ENCODE measurements at regions not wholly inside any gene's neighbourhood (a gene's known extent, or its start where the extent isn't known, plus 50 kb on each side); places are given as distances from the start of the nearest gene placed in this dataset.

DNA sequence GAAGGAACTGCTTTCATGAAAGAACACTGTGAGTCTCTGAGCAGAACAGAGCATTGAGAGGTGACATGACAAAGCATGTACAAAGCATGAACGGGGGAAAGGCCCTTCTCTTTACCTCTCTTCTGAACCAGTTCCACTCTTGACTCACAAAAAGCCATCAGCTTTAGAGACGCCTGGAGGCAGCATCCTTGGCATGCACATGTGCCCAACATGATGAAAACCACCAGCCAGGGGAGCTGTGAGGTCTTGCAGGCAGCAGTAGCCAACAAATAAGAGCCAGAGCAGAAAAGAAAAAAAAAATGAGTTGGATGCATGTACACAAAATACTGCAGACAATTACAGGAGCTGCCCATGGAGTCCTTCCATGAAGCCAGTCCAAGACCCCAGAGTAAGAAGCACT, 95.5 kb upstream of the AGAP1 start:
- H3K36me3 ChIP-seq, result no peaks in the 10 kb centered on the region
- TF ChIP-seq, protein P1, sequence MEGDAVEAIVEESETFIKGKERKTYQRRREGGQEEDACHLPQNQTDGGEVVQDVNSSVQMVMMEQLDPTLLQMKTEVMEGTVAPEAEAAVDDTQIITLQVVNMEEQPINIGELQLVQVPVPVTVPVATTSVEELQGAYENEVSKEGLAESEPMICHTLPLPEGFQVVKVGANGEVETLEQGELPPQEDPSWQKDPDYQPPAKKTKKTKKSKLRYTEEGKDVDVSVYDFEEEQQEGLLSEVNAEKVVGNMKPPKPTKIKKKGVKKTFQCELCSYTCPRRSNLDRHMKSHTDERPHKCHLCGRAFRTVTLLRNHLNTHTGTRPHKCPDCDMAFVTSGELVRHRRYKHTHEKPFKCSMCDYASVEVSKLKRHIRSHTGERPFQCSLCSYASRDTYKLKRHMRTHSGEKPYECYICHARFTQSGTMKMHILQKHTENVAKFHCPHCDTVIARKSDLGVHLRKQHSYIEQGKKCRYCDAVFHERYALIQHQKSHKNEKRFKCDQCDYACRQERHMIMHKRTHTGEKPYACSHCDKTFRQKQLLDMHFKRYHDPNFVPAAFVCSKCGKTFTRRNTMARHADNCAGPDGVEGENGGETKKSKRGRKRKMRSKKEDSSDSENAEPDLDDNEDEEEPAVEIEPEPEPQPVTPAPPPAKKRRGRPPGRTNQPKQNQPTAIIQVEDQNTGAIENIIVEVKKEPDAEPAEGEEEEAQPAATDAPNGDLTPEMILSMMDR (IDR thresholded peaks at IDR 0.05), result no peak
- H3K27ac ChIP-seq, result no peak overlapping the region
- H3K27me3 ChIP-seq, result no peaks in the 10 kb centered on the region
- H3K4me1 ChIP-seq, result no peaks in the 10 kb centered on the region
- H3K9me3 ChIP-seq, result no peaks in the 10 kb centered on the region
- no peak overlapping the region for H3K4me3 ChIP-seq
- DNase-seq (ENCODE audit: low spot score), result no peak

DNA sequence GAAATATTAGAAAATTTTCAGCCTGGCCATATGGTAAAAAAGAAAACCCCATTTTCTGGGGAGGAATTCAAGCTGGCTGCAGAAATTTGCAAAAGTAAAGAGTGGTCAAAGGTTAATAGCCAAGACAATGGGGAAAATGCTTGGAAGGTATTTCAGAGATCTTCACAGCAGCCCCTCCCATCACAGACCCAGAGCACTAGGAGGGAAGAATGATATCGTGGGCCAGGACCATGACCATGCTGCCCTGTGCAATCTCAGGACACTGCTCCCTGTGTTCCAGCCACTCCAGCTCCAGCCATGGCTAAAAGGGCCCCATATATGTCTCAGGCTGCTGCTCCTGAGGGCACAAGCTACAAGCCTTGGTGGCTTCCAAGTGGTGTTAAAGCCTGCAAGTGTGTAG, 93.9 kb upstream of the AGAP1 start:
- H3K27ac ChIP-seq, result no peak overlapping the region
- no peak overlapping the region for H3K4me3 ChIP-seq
- H3K9me3 ChIP-seq, result no peaks in the 10 kb centered on the region
- no peaks in the 10 kb centered on the region for H3K4me1 ChIP-seq
- H3K36me3 ChIP-seq, result no peaks in the 10 kb centered on the region
- TF ChIP-seq, protein P1 (IDR thresholded peaks at IDR 0.05), result no peak
- no peaks in the 10 kb centered on the region for H3K27me3 ChIP-seq
- no peak for DNase-seq (ENCODE audit: low spot score)

DNA sequence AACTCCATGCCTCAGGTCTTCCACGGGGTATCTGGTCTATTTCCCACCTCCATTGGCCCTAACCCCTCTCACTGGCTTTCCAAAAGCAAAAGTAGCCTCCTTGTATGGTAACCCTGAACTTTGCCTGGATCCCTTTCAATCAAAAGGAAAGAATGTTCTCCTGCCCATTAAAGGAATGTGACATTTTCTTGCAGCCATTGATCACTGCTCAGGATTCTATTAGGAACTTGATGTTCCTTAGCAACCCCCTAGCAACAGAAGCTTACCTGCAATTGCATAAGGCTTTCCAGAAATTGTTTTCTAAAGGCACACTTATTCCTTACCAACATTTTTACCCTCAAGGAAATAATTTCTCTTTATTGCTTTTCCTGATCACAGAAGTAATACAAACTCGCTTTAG, 91.4 kb upstream of the AGAP1 start:
- Histone ChIP-seq H3K36me3 (no peaks in the 10 kb centered on the region), H3K4me3 (no peak overlapping the region), H3K9me3 (no peaks in the 10 kb centered on the region), H3K27ac (no peak overlapping the region), H3K27me3 (no peaks in the 10 kb centered on the region), H3K4me1 (no peaks in the 10 kb centered on the region)
- no peak for DNase-seq (ENCODE audit: low spot score)
- TF ChIP-seq, protein P1 (IDR thresholded peaks at IDR 0.05), result no peak

DNA sequence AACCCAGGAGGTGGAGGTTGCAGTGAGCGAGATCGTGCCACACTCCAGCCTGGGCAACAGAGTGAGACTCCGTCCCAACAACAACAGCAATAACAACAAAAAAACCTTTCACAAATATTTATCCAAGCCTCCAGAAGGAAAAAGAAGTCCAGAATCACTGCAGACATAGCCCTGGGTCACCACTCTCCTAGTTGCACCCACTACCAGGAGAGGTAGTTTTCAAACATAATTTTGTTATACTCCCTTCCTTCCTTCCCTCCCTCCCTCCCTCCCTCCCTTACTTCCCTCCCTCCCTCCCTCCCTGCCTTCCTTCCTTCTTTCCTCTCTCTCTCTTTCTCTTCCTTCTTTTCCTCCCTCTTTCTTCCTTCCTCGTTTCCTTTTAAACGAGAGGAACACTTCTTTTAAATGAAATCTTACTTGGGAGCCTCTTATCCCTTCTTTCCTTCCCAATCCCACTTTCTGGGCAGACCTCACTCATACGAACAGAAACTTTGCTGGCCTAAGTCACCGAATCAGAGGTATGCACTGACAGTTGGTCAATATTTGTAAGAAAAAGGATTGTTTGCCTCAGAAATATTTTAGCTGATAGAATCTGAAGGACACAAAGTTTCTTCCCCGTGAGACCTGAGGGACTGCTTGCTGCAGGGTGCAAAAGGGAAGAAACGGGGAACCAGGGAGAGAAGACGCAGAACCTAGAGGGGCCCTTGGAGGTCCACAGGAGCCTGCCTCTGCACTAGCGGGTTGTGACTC, 88.1 kb upstream of the AGAP1 start:
- no peak for DNase-seq (ENCODE audit: low spot score)
- TF ChIP-seq, protein P1 (IDR thresholded peaks at IDR 0.05), result no peak
- Histone ChIP-seq H3K4me3 (no peak overlapping the region), H3K4me1 (no peaks in the 10 kb centered on the region), H3K9me3 (no peaks in the 10 kb centered on the region), H3K27me3 (no peaks in the 10 kb centered on the region), H3K36me3 (no peaks in the 10 kb centered on the region), H3K27ac (no peak overlapping the region)

DNA sequence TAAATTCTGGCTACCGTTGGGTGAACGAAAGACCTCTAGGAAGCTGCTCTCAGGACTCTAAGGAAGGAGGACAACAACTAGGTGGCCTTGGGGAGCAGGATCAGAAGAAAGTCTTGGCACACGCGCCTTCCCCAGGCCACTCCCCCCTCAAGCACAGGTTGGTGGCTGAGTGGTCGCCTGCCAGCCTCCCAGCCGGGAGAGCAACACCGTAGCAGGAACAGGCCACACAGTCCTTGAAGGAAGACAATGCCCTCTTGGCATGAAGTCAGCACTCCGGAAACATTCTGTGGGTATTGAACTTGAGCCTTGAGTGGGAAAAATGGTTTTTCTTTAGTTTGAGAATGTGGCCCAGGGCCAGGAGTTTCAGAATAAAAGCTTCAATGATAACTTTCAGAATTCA, 87.4 kb upstream of the AGAP1 start:
- no peak overlapping the region for H3K4me3 ChIP-seq
- DNase-seq (ENCODE audit: low spot score), result no peak
- H3K4me1 ChIP-seq, result no peaks in the 10 kb centered on the region
- H3K27me3 ChIP-seq, result no peaks in the 10 kb centered on the region
- TF ChIP-seq, protein P1 (IDR thresholded peaks at IDR 0.05), result no peak
- no peak overlapping the region for H3K27ac ChIP-seq
- H3K36me3 ChIP-seq, result no peaks in the 10 kb centered on the region
- no peaks in the 10 kb centered on the region for H3K9me3 ChIP-seq

Data from right atrium auricular region (tissue), 2 donors.